AG04449 (cell line): ENCODE measurements at regions not wholly inside any gene's neighbourhood (a gene's known extent, or its start where the extent isn't known, plus 50 kb on each side); places are given as distances from the start of the nearest gene placed in this dataset.

Source experiments
- CTCF ChIA-PET: fragments of 350-600 bp; formaldehyde crosslinking; extraction: SDS; loops from one replicate; lab custom pipeline; 2021; ENCODE audit warnings: antibody characterized with exemption; lab: Yijun Ruan, JAX
- POLR2A ChIA-PET: fragments of 400-600, 350-600 bp; formaldehyde crosslinking; extraction: SDS; loops from one replicate; lab custom pipeline; 2020; ENCODE audit warnings: antibody characterized with exemption, inconsistent platforms; lab: Yijun Ruan, JAX
- DNase-seq: peaks from one replicate; pipeline ENCODE4 v3.0.0-alpha.2; 2010; ENCODE audit warnings: low read depth, low spot score
- H3K4me3 ChIP-seq: 2 replicates; pipeline ENCODE4 v1.5.1; 2011; ENCODE audit warnings: low read depth, mild to moderate bottlenecking, control low read depth, low read length
- CTCF ChIP-seq: IDR thresholded peaks from one replicate; pipeline ENCODE4 v1.5.1; 2011; ENCODE audit warnings: mild to moderate bottlenecking, moderate library complexity, low read length, control low read depth, inconsistent platforms; ENCODE audit not compliant: insufficient read depth; ENCODE audit errors: missing control alignments

DNA sequence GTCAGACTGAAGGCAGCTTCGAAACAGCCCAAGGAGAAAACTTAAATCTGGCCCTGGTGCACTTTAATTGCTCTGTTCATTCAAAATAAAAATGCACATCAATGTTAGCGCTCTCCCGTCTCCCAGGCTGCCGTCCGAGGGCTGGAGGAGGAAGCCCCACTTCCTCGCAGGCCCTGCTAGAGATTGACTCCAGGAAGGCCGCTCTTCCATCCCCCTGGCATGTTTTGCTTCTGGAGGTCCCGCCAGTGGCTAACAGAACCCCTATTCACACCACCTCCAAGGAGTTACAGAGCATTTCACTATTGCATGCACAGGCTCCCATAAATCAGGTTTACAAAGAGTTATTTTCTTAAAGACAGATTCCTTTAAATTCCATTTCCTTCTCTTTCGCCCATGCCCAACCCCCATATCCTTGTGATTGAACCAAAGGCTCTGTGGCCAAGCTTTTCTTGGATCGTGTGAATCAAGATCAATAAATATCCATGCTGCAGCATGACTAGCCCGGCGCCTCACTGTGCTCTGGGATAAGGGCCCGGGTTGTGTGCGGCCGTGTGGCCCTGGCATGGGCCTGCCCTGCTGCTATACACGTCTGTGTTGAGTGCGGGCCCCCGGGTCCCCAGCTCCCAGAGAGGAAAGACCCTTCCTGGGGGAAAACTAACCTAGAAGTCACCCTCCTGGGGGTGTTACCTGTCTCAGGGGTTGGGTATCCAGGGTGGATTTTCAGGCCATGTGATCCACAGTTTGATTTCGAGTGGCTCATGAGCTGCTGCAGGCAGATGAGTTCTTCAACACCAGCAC, 118.7 kb upstream of the GDF10 start:
- H3K4me3 ChIP-seq: no peak overlapping the region
- ChIA-PET CTCF (interaction anchor here (1.6 kb wide), 1 partner anchor 13 kb away, joined by 3 read pairs; no protein-coding TSS in a partner anchor), POLR2A (no interaction called here)
- TF ChIP-seq CTCF: no peak
- no peak for DNase-seq

- ChIA-PET CTCF (no interaction called here), POLR2A (no interaction called here)
- no peak for DNase-seq
- H3K4me3 ChIP-seq: no peak overlapping the region
- TF ChIP-seq CTCF: no peak
Observed at GRCh38 chr10:47182934-47183703, 116.9 kb upstream of the GDF10 start.

DNA sequence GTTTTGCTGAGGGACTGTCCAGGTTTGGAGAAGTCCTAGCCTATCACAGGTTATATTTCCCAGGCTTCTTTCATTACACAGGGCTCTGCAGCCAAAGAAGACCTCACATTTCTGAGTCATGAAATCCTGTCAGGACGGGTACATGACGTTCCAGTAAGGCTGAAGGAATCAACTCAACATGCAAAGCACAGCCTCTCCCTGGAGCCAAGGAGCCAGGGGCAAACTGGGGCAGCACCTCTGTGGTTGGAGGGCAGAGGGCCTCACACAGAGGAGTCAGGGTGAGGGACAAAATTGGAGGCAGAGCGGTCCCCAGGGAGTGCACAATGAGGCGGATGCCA, 116.3 kb upstream of the GDF10 start:
- no peak overlapping the region for H3K4me3 ChIP-seq
- ChIA-PET CTCF (no interaction called here), POLR2A (no interaction called here)
- DNase-seq: no peak
- no peak for TF ChIP-seq CTCF

GRCh38 chr10:47184273-47184672, 115.7 kb upstream of the GDF10 start:
- ChIA-PET CTCF (no interaction called here), POLR2A (no interaction called here)
- DNase-seq: no peak
- H3K4me3 ChIP-seq: no peak overlapping the region
- TF ChIP-seq CTCF: no peak

DNA sequence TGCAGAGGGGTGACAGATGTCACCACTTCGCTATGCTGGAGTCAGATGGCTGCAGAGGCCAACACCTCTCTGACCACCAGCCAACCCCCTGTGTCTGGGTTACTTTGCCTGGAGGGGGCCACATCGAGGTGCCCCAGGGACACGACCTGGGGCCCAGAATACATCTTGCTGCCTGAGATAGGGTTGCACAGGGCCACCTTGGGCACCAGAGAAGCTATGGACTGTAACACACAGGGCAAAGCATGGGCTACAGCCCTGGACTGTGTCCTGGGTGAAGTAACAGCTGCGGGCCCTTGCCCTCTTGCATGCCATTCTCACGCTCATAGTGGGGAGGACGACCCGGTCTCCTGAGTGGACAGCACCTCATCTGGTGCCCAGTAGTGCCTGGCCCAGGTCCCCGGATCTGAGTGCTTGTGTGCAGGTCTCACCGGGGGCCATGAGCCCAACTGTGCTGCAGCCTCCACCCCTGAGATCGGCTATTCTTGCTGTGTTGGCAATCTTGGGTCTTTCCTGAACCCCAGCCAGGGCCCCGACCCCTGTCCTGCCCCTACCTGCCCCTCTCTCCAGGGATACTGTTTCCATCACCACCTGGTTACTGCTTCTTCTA, 115.2 kb upstream of the GDF10 start:
- POLR2A ChIA-PET: no interaction called here
- H3K4me3 ChIP-seq: no peak overlapping the region
- CTCF ChIA-PET: no interaction called here
- TF ChIP-seq CTCF: no peak
- DNase-seq: no peak

- no peak for DNase-seq
- CTCF ChIA-PET: interaction anchor here (1.1 kb wide), 1 partner anchor 15 kb away, joined by 3 read pairs; no protein-coding TSS in a partner anchor
Observed at GRCh38 chr10:47186941-47187340, 113.1 kb upstream of the GDF10 start.

More at GRCh38 chr10:47186941-47187340, 113.1 kb upstream of the GDF10 start:
- POLR2A ChIA-PET: no interaction called here
- H3K4me3 ChIP-seq: no peak overlapping the region
- TF ChIP-seq CTCF: no peak
